Transverse colon (tissue), 4 donors: ENCODE measurements at regions not wholly inside any gene's neighbourhood (a gene's known extent, or its start where the extent isn't known, plus 50 kb on each side); places are given as distances from the start of the nearest gene placed in this dataset.

ENCODE experiments used
- CTCF ChIP-seq, 5 experiments: fragments of 200-600 bp in 3 of 5; fragments of 450-650 bp in 2 of 5; sonication (generic) in 3 of 5; IDR thresholded peaks; 1 replicate in 2 of 5; 2 replicates in 3 of 5; pipeline ENCODE4 v1.5.1; 2016 to 2017; ENCODE audit warnings: antibody characterized with exemption in 5 of 5, inconsistent platforms in 3 of 5, mild to moderate bottlenecking in 2 of 5, moderate library complexity in 1 of 5
- POLR2A ChIP-seq: fragments of 450-650 bp; IDR thresholded peaks from one replicate; pipeline ENCODE4 v1.6.1; 2016; ENCODE audit warnings: antibody characterized with exemption, mild to moderate bottlenecking, moderate library complexity
- POLR2AphosphoS5 ChIP-seq, 3 donors: sonication (generic); formaldehyde crosslinking; IDR thresholded peaks; one replicate each; pipeline ENCODE4 v1.6.1; 2016; ENCODE audit warnings: antibody characterized with exemption in 3 of 3

GRCh38 chr16:79898703-79899102, 298.2 kb upstream of the MAF start:
- no peak for TF ChIP-seq CTCF (IDR thresholded peaks at IDR 0.05)
- no peak for TF ChIP-seq POLR2AphosphoS5 (IDR thresholded peaks at IDR 0.05)
- TF ChIP-seq POLR2A, result no peak
